Cardiac fibroblast (primary cell): ENCODE measurements at regions not wholly inside any gene's neighbourhood (a gene's known extent, or its start where the extent isn't known, plus 50 kb on each side); places are given as distances from the start of the nearest gene placed in this dataset.

Experiments used
- DNase-seq, 2 donors: peaks; one replicate each; pipeline versions ENCODE4 v3.0.0 to v3.0.0-alpha.2; 2010; ENCODE audit warnings: low read depth in 2 of 2
- H3K4me3 ChIP-seq, 2 donors: replicated peaks in 1 of 2; 1 replicate in 1 of 2; 2 replicates in 1 of 2; pipeline ENCODE4 v1.5.1; 2011; ENCODE audit warnings: low read depth in 2 of 2, low read length in 2 of 2, mild to moderate bottlenecking in 2 of 2, moderate library complexity in 1 of 2
- TF ChIP-seq, protein P1 (sequence below): IDR thresholded peaks from one replicate; pipeline ENCODE4 v1.5.1; 2011; ENCODE audit warnings: low read depth, mild to moderate bottlenecking, low read length, inconsistent platforms

DNA sequence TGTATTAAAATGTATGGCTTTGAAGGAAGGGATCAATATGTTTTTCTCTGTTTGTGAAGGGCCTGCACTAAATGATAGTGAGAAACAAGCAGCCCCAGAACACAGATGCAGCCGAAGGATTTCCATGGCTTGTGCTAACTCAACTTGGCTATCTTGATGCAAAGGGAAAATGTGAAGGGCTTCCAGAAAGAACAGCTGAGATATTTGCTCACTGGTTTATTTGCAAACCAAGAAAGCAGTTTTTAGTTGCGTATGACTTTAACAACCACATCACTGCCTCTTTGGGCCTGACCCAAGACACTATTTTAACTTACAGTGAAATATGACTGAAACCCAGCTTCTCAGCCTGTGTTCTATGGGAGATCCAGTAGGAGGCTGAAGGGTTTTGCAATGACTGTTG, 369.9 kb downstream of the SETD4 start:
- no peak for DNase-seq
- no peak overlapping the region for H3K4me3 ChIP-seq
- TF ChIP-seq, protein P1, sequence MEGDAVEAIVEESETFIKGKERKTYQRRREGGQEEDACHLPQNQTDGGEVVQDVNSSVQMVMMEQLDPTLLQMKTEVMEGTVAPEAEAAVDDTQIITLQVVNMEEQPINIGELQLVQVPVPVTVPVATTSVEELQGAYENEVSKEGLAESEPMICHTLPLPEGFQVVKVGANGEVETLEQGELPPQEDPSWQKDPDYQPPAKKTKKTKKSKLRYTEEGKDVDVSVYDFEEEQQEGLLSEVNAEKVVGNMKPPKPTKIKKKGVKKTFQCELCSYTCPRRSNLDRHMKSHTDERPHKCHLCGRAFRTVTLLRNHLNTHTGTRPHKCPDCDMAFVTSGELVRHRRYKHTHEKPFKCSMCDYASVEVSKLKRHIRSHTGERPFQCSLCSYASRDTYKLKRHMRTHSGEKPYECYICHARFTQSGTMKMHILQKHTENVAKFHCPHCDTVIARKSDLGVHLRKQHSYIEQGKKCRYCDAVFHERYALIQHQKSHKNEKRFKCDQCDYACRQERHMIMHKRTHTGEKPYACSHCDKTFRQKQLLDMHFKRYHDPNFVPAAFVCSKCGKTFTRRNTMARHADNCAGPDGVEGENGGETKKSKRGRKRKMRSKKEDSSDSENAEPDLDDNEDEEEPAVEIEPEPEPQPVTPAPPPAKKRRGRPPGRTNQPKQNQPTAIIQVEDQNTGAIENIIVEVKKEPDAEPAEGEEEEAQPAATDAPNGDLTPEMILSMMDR, result no peak

DNA sequence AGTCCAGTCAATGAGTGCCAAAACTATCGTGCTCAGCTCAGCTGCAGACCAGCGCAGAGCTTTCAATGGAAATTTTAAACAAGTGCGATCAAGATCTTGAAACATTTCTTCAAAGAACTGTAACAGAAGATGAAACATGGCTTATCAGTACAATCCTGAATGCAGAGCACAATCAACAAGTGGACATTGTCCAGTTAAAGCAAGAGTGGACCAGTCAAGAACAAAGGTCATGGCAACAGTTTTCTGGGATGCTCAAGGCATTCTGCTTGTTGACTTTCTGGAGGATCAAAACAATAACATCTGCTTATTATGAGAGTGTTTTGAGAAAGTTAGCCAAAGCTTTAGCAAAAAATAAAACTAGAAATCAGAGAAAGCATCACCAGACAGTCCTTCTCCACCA, 374.2 kb downstream of the SETD4 start:
- TF ChIP-seq, protein P1, result no peak
- no peak overlapping the region for H3K4me3 ChIP-seq
- DNase-seq, result no peak

DNA sequence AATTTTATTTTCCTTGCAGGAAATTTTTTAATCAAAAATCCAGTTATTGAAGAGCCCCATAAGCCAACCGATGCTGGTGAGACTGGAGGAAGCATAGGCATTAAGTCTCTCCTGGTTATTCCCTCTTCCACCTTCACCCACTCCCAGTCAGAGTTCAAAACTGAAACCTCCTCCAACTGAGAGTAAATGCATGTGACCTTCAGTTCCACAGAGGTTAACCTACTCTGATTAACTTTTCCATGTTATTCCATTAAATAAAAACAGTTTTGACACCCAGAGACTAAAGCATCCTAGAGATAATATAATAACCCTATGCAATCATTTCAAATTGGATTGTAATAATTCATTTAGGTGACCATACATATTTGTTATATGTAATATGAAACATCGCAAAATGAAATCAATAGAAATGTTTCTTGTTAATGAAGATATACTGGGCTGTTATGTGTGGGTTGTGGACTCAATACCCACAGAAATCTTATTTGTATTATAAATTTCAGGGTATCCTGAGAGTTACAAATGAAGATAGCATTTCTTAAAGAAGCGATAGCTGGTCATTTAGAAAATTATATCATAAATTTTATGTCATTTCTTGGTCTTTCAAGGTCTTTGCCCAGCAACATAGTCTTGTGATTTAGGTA, 376.5 kb downstream of the SETD4 start:
- no peak overlapping the region for H3K4me3 ChIP-seq
- DNase-seq, result no peak
- TF ChIP-seq, protein P1, result no peak

DNA sequence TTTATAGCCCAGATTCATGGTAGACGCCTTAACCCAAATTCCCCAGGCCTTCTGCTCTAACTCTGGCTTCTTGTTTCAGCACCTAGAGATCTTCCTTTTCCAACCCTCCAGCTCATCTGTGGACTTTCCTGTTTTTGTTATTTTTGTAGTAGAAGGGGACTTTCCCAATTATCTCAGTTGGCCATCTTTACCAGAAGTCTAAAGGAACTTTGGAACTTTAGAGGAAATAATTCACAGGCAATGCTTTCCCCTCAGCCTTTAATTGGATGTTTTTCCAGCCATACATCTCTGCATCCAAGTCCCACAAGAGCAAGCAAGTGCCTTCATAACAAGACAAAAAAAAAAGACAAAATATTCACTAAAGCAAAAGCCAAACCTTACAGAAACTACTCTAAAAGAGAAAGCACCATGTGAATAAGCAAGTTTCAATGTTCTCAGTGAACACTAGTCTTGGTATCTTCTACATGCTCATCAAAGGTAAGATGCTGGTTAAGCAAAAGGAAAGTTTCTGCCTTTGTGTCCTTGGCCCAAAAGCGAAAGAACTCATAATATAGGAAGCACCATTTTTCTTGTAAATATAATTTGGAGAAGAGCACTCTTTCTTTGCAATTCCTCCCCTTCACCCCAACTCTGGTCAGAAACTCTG, 377.3 kb downstream of the SETD4 start:
- TF ChIP-seq, protein P1, result no peak
- peak in 1 of 2 donors; percentile 28 for DNase-seq
- no peak overlapping the region for H3K4me3 ChIP-seq

DNA sequence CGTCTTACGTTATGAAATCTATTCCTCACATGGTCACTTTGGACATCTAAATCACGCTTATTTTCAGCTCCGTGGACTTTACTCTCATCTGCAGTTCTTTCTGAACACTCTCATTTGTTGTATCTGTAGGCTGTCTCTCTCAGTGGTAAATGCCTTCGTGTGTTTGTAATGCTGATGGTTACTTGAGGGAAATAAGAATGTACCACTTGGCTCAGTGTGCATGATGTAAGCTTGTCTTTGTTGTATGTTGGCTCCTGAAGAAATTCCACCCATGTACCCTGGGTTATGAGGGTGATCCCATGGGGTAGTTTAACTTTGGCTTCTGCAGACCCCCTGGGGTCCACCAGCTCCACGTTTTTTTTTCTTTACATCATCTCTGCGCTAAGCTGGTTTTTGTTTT, 378.4 kb downstream of the SETD4 start:
- no peak for DNase-seq
- H3K4me3 ChIP-seq, result no peak overlapping the region
- TF ChIP-seq, protein P1, result no peak

DNA sequence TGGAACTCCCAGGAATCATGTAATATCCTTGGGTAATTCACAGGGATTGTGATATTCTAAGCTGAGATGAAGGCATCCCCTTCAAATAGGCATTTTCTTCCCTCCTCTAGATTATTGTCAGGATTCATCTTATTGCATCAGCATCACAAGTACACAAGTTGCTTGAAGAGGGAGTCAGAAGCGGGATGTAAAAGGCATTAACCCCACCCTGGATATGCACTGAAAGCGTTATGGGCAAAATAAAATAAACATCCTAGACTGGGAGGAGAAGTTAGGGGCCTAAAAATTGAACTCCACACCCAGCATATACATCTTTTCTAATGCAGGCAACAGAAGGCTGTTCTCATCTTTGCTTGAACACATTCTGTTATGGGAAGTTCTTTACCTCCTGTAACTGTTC, 381.2 kb downstream of the SETD4 start:
- no peak overlapping the region for H3K4me3 ChIP-seq
- TF ChIP-seq, protein P1, result no peak
- DNase-seq, result no peak

DNA sequence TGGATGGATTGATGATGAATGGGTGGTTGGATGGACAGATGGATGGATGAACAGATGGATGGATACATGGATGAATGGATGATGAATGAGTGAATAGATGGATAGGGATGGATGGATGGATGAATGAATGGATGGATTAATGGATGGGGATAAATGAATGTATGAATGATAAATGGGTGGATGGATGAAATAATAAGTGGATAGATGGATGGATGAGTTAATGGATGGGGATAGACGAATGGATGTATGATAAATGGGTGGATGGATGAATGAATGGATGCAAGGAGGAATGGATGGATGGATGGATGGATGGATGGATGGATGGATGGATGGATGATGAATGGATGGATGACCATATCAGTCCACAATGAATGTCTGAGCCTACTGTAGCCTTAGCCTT, 381.9 kb downstream of the SETD4 start:
- TF ChIP-seq, protein P1, result no peak
- no peak for DNase-seq
- H3K4me3 ChIP-seq, result no peak overlapping the region
